Hepatocyte (in vitro differentiated cells): ENCODE measurements at regions not wholly inside any gene's neighbourhood (a gene's known extent, or its start where the extent isn't known, plus 50 kb on each side); places are given as distances from the start of the nearest gene placed in this dataset.

ENCODE experiments used
- EZH2 ChIP-seq: fragments of 200-600 bp; sonication (generic); IDR thresholded peaks from 2 replicates; pipeline ENCODE4 v1.6.1; 2016; ENCODE audit warnings: antibody characterized with exemption, mild to moderate bottlenecking, borderline replicate concordance
- EZH2phosphoT487 ChIP-seq: fragments of 200-600 bp; sonication (generic); IDR thresholded peaks from one replicate; pipeline ENCODE4 v1.6.1; 2018; ENCODE audit warnings: antibody characterized with exemption, mild to moderate bottlenecking, low read depth, moderate library complexity; ENCODE audit not compliant: unreplicated experiment, severe bottlenecking
- TF ChIP-seq, protein P1 (sequence below): fragments of 200-600 bp; sonication (generic); IDR thresholded peaks from 2 replicates; pipeline ENCODE4 v1.5.1; 2016; ENCODE audit warnings: antibody characterized with exemption, mild to moderate bottlenecking; ENCODE audit not compliant: poor library complexity

DNA sequence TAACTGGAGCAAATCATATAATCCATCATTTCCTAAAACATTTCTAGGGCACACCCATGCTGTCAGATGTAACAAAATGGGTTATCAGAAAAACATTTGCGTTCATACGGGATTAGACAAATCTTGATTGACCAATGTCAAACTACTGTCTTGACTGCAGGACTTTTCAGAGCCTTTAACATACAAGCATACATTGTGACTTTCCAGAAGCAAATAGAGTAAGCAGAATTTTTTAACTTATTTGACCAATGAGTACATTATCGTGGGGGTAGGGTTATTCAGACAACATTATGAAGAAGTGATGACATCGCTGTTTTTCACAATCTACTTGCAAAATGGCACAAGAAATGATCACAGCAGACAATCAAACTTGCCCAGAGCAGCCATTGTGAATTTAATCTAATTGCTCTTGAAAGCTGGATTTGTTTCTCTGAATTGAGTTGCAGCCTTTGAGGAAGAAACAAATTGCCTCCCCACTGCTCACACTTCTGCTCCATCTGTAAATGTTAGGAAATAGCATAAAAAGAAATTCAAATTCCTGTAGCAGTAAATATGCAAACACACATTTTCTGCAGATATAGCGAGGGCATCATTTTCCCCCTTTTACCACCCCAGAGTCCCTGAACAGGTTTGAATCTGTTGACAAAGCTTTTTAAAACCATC lies 133.0 kb upstream of the DOK5 start:
- TF ChIP-seq, protein P1, sequence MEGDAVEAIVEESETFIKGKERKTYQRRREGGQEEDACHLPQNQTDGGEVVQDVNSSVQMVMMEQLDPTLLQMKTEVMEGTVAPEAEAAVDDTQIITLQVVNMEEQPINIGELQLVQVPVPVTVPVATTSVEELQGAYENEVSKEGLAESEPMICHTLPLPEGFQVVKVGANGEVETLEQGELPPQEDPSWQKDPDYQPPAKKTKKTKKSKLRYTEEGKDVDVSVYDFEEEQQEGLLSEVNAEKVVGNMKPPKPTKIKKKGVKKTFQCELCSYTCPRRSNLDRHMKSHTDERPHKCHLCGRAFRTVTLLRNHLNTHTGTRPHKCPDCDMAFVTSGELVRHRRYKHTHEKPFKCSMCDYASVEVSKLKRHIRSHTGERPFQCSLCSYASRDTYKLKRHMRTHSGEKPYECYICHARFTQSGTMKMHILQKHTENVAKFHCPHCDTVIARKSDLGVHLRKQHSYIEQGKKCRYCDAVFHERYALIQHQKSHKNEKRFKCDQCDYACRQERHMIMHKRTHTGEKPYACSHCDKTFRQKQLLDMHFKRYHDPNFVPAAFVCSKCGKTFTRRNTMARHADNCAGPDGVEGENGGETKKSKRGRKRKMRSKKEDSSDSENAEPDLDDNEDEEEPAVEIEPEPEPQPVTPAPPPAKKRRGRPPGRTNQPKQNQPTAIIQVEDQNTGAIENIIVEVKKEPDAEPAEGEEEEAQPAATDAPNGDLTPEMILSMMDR: no peak
- TF ChIP-seq EZH2phosphoT487 (no peak), EZH2 (no peak)
